ENCODE measurements at regions not wholly inside any gene's neighbourhood (a gene's known extent, or its start where the extent isn't known, plus 50 kb on each side); places are given as distances from the start of the nearest gene placed in this dataset.
"Not testable (repeated sequence)": the region's sequence is repeated elsewhere in the genome, so short reads cannot be mapped to it uniquely, and the experiment has no call there.

GRCh38 chr1:778451-779278 lies 92.2 kb upstream of the OR4F16 start (continued):
- TF ChIP-seq TAF1 (IDR thresholded peaks at IDR 0.05; ENCODE audit: borderline replicate concordance, low read depth, low read length) (peak; percentile 62; the same call in 1 of the 2 replicates), IKZF1 (conservative IDR thresholded peaks at IDR 0.05) (peak; percentile 48), SP1 (IDR thresholded peaks at IDR 0.05; ENCODE audit: low read depth, low read length) (peak; percentile 92), SMAD1 (IDR thresholded peaks at IDR 0.05; ENCODE audit: low read depth, partially characterized antibody) (peak; percentile 72)

GRCh38 chr1:779621-780020 lies 93.2 kb upstream of the OR4F16 start:
- ChIA-PET RAD21 (ENCODE audit: unreplicated experiment) (interaction anchor here (1.2 to 1.6 kb wide), 2 partner anchors 90 to 126 kb away, joined by 3 to 4 read pairs; no protein-coding TSS in a partner anchor), CTCF (interaction anchor here (1.0 kb wide), 1 partner anchor 46 kb away, joined by 3 read pairs; no protein-coding TSS in a partner anchor)
- H3K4me1 ChIP-seq (ENCODE audit: control insufficient read depth, insufficient read depth, low read length); H3K27me3 ChIP-seq (replicated peaks in 1 of 2; ENCODE audit: control insufficient read depth in 2 of 2, insufficient read depth in 2 of 2, low read length in 1 of 2); in situ Hi-C loops (cut with MboI); FAIRE-seq; H3K36me3 ChIP-seq (ENCODE audit: control insufficient read depth in 2 of 2, insufficient read depth in 2 of 2, low read length in 1 of 2); BruUV-seq (replicated peaks); SMC1A ChIA-PET (ENCODE audit: uncharacterized antibody, unreplicated experiment); DNase-seq (ENCODE audit: low read depth, low spot score); intact Hi-C loops (cut with micrococcal nuclease; ENCODE audit: unreplicated experiment); H3K9me3 ChIP-seq (replicated peaks; ENCODE audit: control insufficient read depth, insufficient read depth, low read length); H3K27ac ChIP-seq (ENCODE audit: control insufficient read depth, insufficient read depth); POLR2A ChIA-PET; H2AFZ ChIP-seq (ENCODE audit: control insufficient read depth, low read depth, low read length); ATAC-seq; H4K20me1 ChIP-seq (ENCODE audit: control insufficient read depth, insufficient read depth): not testable (repeated sequence)
- 0 out of 2 replicates have a peak, but pooled peaks have one; percentile 53 for TF ChIP-seq ZBTB33 (IDR thresholded peaks at IDR 0.05)
- peak; percentile 97 for TF ChIP-seq MLLT1 (IDR thresholded peaks at IDR 0.05)
- Histone ChIP-seq H3K4me2 (ENCODE audit: control insufficient read depth, insufficient read depth) (peak overlapping the region; percentile 36; the same call in 1 of the 2 replicates), H3K79me2 (ENCODE audit: control insufficient read depth, insufficient read depth, low read length) (peaks cover 12% of the 10 kb centered on the region), H3K9ac (ENCODE audit: control insufficient read depth, insufficient read depth, low read length) (0 out of 2 replicates have a peak overlapping the region, but pooled peaks have one; percentile 4), H3K4me3 (peak overlapping the region; percentile 63)
- WGBS (ENCODE audit: insufficient coverage, insufficient replicate concordance, low lambda C conversion rate, missing lambda C conversion rate) = 59% methylated on average over 11 of the region's 13 CpGs
